Karpas-422 (cell line): ENCODE measurements at regions not wholly inside any gene's neighbourhood (a gene's known extent, or its start where the extent isn't known, plus 50 kb on each side); places are given as distances from the start of the nearest gene placed in this dataset.

Experiments used
- DNase-seq: peaks from one replicate; pipeline ENCODE4 v3.0.0-alpha.2; 2015
- H2AFZ ChIP-seq: fragments of 200-600 bp; sonication (generic); 2 replicates; pipeline ENCODE4 v1.6.1; 2014; ENCODE audit warnings: antibody characterized with exemption, low read length, mixed read lengths
- H3K27ac ChIP-seq: fragments of 200-600 bp; sonication (generic); 2 replicates; pipeline ENCODE4 v1.5.1; 2014; ENCODE audit warnings: mild to moderate bottlenecking, low read length, moderate library complexity
- H3K27me3 ChIP-seq: fragments of 200-600 bp; sonication (generic); 2 replicates; pipeline ENCODE4 v1.6.1; 2014; ENCODE audit warnings: low read length, mixed read lengths
- H3K36me3 ChIP-seq: fragments of 200-600 bp; sonication (generic); 2 replicates; pipeline ENCODE4 v1.6.1; 2014; ENCODE audit warnings: low read length, mixed read lengths; ENCODE audit not compliant: insufficient read depth
- H3K4me1 ChIP-seq: fragments of 200-600 bp; sonication (generic); 2 replicates; pipeline ENCODE4 v1.6.1; 2014; ENCODE audit warnings: mild to moderate bottlenecking, low read length, mixed read lengths
- H3K4me2 ChIP-seq: fragments of 200-600 bp; sonication (generic); 2 replicates; pipeline ENCODE4 v1.6.1; 2014; ENCODE audit warnings: low read length, low read depth, mild to moderate bottlenecking; ENCODE audit not compliant: poor library complexity, severe bottlenecking
- H3K4me3 ChIP-seq: fragments of 200-600 bp; sonication (generic); 2 replicates; pipeline ENCODE4 v1.5.1; 2014; ENCODE audit warnings: mild to moderate bottlenecking, antibody characterized with exemption, low read length, mixed read lengths
- H3K79me2 ChIP-seq: fragments of 200-600 bp; sonication (generic); 2 replicates; pipeline ENCODE4 v1.6.1; 2014; ENCODE audit warnings: mild to moderate bottlenecking, low read length, mixed read lengths
- H3K9ac ChIP-seq: fragments of 200-600 bp; sonication (generic); 2 replicates; pipeline ENCODE4 v1.6.0; 2014; ENCODE audit warnings: low read length
- H3K9me2 ChIP-seq: fragments of 200-600 bp; sonication (generic), shearing (Covaris generic); replicated peaks from 2 replicates; pipeline ENCODE4 v1.6.0; 2014; ENCODE audit warnings: mild to moderate bottlenecking, low read length, moderate library complexity; ENCODE audit not compliant: insufficient read depth
- H3K9me3 ChIP-seq: fragments of 300-700, 200-600 bp; sonication (generic); 2 replicates; pipeline ENCODE4 v1.6.1; 2014; ENCODE audit warnings: low read length, mixed read lengths
- H4K20me1 ChIP-seq: fragments of 200-600 bp; sonication (generic); 2 replicates; pipeline ENCODE4 v1.6.1; 2014; ENCODE audit warnings: mild to moderate bottlenecking, antibody characterized with exemption, low read length, low read depth; ENCODE audit not compliant: insufficient read depth

- H3K4me3 ChIP-seq = no peak overlapping the region
- no peak overlapping the region for H3K27ac ChIP-seq
- no peaks in the 10 kb centered on the region for H3K9me2 ChIP-seq
- H3K4me1 ChIP-seq = no peaks in the 10 kb centered on the region
- H3K27me3 ChIP-seq = no peaks in the 10 kb centered on the region
- no peak for DNase-seq
- H2AFZ ChIP-seq = no peak overlapping the region
- no peak overlapping the region for H3K9ac ChIP-seq
- no peaks in the 10 kb centered on the region for H3K79me2 ChIP-seq
- no peaks in the 10 kb centered on the region for H3K9me3 ChIP-seq
- H3K4me2 ChIP-seq = no peak overlapping the region
- no peaks in the 10 kb centered on the region for H3K36me3 ChIP-seq
- no peaks in the 10 kb centered on the region for H4K20me1 ChIP-seq
Observed at GRCh38 chr2:161033059-161033660, 127.1 kb upstream of the TANK start.

DNA sequence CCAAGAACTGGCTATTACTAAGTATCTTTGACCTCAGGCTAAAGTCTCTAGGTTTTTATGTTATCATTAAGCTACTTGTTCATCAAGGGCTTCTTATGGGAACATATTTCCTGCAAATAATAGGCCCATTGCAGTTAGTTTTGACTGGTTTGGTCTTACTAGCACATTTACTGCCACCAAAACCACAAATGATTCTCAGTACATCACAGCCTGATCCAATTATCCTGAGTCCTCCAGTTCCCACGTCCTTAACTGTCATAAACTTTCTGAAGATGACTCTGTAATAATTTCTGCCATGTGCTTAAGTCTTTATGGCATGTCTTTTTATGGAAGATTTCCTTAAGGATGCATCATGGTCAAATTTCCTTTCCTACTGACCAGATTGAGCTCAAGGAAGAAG, 123.3 kb upstream of the TANK start:
- Histone ChIP-seq H2AFZ (no peak overlapping the region), H3K9me2 (no peaks in the 10 kb centered on the region), H3K27ac (no peak overlapping the region), H3K4me3 (no peak overlapping the region), H3K4me2 (no peak overlapping the region), H3K36me3 (no peaks in the 10 kb centered on the region), H3K9me3 (no peaks in the 10 kb centered on the region), H3K27me3 (no peaks in the 10 kb centered on the region), H3K9ac (no peak overlapping the region), H3K79me2 (no peaks in the 10 kb centered on the region), H4K20me1 (no peaks in the 10 kb centered on the region), H3K4me1 (peaks cover 3% of the 10 kb centered on the region)
- DNase-seq = no peak

- DNase-seq = no peak
- Histone ChIP-seq H3K27ac (no peak overlapping the region), H2AFZ (no peak overlapping the region), H3K4me3 (no peak overlapping the region), H3K9me3 (no peaks in the 10 kb centered on the region), H3K9ac (no peak overlapping the region), H4K20me1 (no peaks in the 10 kb centered on the region), H3K79me2 (no peaks in the 10 kb centered on the region), H3K36me3 (no peaks in the 10 kb centered on the region), H3K4me1 (peaks cover 8% of the 10 kb centered on the region), H3K27me3 (no peaks in the 10 kb centered on the region), H3K4me2 (no peak overlapping the region), H3K9me2 (no peaks in the 10 kb centered on the region)
Observed at GRCh38 chr2:161039071-161039470, 121.2 kb upstream of the TANK start.

DNA sequence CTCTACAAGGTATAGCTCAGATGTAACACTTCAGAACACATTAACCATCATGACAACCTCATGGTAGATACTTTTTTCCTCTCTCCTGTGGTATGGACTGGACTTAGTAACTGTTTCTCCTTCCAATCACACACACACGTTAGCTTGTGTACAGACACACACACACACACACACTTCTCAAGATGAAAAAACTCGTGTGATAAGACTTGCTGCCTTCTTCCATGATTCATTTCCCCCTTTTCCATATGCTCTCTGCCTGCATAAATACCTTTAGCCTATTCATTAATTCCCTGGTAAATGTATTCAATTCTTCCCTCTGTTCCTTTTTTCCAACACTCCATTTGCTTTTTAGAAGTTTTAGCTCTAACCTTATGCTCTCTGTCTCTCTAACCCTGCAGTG, 118.9 kb upstream of the TANK start:
- no peak overlapping the region for H3K9ac ChIP-seq
- H3K4me3 ChIP-seq = no peak overlapping the region
- no peaks in the 10 kb centered on the region for H3K27me3 ChIP-seq
- no peaks in the 10 kb centered on the region for H3K9me3 ChIP-seq
- no peaks in the 10 kb centered on the region for H3K79me2 ChIP-seq
- H2AFZ ChIP-seq = no peak overlapping the region
- no peak for DNase-seq
- no peaks in the 10 kb centered on the region for H4K20me1 ChIP-seq
- H3K27ac ChIP-seq = no peak overlapping the region
- no peaks in the 10 kb centered on the region for H3K9me2 ChIP-seq
- H3K4me2 ChIP-seq = no peak overlapping the region
- no peaks in the 10 kb centered on the region for H3K36me3 ChIP-seq
- peaks cover 8% of the 10 kb centered on the region for H3K4me1 ChIP-seq

- no peak overlapping the region for H3K9ac ChIP-seq
- H3K4me1 ChIP-seq = peaks cover 8% of the 10 kb centered on the region
- H2AFZ ChIP-seq = no peak overlapping the region
- no peak for DNase-seq
- H3K9me3 ChIP-seq = no peaks in the 10 kb centered on the region
- H3K9me2 ChIP-seq = no peaks in the 10 kb centered on the region
- H3K27ac ChIP-seq = no peak overlapping the region
- H3K4me2 ChIP-seq = no peak overlapping the region
- H3K27me3 ChIP-seq = no peaks in the 10 kb centered on the region
- no peaks in the 10 kb centered on the region for H4K20me1 ChIP-seq
- no peaks in the 10 kb centered on the region for H3K36me3 ChIP-seq
- H3K79me2 ChIP-seq = no peaks in the 10 kb centered on the region
- no peak overlapping the region for H3K4me3 ChIP-seq
Observed at GRCh38 chr2:161042990-161043625, 117.1 kb upstream of the TANK start.

GRCh38 chr2:161044095-161044865, 115.9 kb upstream of the TANK start:
- Histone ChIP-seq H3K36me3 (no peaks in the 10 kb centered on the region), H3K4me3 (no peak overlapping the region), H3K9me3 (no peaks in the 10 kb centered on the region)

GRCh38 chr2:161044921-161045320, 115.3 kb upstream of the TANK start:
- H3K9me2 ChIP-seq = no peaks in the 10 kb centered on the region
- no peaks in the 10 kb centered on the region for H3K36me3 ChIP-seq
- H3K79me2 ChIP-seq = no peaks in the 10 kb centered on the region
- no peaks in the 10 kb centered on the region for H4K20me1 ChIP-seq
- no peak overlapping the region for H3K4me3 ChIP-seq
- H3K4me2 ChIP-seq = no peak overlapping the region
- no peak overlapping the region for H3K27ac ChIP-seq
- H3K9me3 ChIP-seq = no peaks in the 10 kb centered on the region
- H3K9ac ChIP-seq = no peak overlapping the region
- H3K4me1 ChIP-seq = peaks cover 8% of the 10 kb centered on the region
- no peaks in the 10 kb centered on the region for H3K27me3 ChIP-seq
- no peak overlapping the region for H2AFZ ChIP-seq
- no peak for DNase-seq

More at GRCh38 chr2:161044095-161044865, 115.9 kb upstream of the TANK start:
- DNase-seq = no peak
- Histone ChIP-seq H3K9ac (no peak overlapping the region), H3K27me3 (no peaks in the 10 kb centered on the region), H3K79me2 (no peaks in the 10 kb centered on the region), H2AFZ (no peak overlapping the region), H3K27ac (no peak overlapping the region), H3K9me2 (no peaks in the 10 kb centered on the region), H4K20me1 (no peaks in the 10 kb centered on the region), H3K4me1 (peaks cover 8% of the 10 kb centered on the region), H3K4me2 (no peak overlapping the region)

- Histone ChIP-seq H3K9ac (no peak overlapping the region), H3K4me2 (no peak overlapping the region), H3K27me3 (no peaks in the 10 kb centered on the region), H3K27ac (no peak overlapping the region), H3K79me2 (no peaks in the 10 kb centered on the region), H3K4me1 (peaks cover 8% of the 10 kb centered on the region), H3K9me2 (no peaks in the 10 kb centered on the region), H3K9me3 (no peaks in the 10 kb centered on the region), H4K20me1 (no peaks in the 10 kb centered on the region), H3K4me3 (no peak overlapping the region), H3K36me3 (no peaks in the 10 kb centered on the region), H2AFZ (no peak overlapping the region)
- DNase-seq = no peak
Observed at GRCh38 chr2:161045726-161046125, 114.5 kb upstream of the TANK start.
